ENCODE measurements at regions not wholly inside any gene's neighbourhood (a gene's known extent, or its start where the extent isn't known, plus 50 kb on each side); places are given as distances from the start of the nearest gene placed in this dataset.

DNA sequence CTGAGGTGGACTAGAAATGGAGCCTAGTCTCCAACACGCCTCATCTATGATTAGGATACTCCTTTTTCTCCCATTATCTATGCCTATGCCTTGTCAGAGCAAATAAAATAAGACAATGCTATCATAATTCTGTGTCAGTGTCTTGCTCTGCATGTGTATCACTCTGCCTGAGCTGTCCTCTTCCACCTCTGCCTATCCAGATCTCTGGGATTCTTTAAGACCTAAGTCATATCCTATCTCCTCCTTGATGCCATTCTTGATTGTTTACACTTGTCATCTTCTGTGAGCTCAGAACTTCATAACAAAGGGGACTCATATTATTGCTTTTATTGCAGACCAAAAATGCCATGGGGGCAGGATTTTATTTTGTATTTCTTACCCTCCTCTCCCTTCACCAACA, 351.2 kb upstream of the C9orf72 start:
- H3K27me3 ChIP-seq (ENCODE audit: control insufficient read depth in 1 of 2, insufficient read depth in 2 of 2, low read length in 2 of 2), result no peaks in the 10 kb centered on the region

More for the DNA sequence above, 351.2 kb upstream of the C9orf72 start:
- ATAC-seq (no peak), DNase-seq (ENCODE audit: low spot score) (no peak), FAIRE-seq (no peak)
- Histone ChIP-seq H3K4me1 (ENCODE audit: insufficient read depth, low read length) (no peaks in the 10 kb centered on the region), H3K36me3 (replicated peaks in 1 of 2; ENCODE audit: control insufficient read depth in 1 of 2, insufficient read depth in 2 of 2, low read length in 2 of 2) (no peaks in the 10 kb centered on the region), H2AFZ (ENCODE audit: low read length) (no peak overlapping the region), H3K9ac (ENCODE audit: insufficient read depth, low read depth, low read length) (no peak overlapping the region), H3K4me3 (replicated peaks in 1 of 3; ENCODE audit: insufficient read depth in 1 of 3, low read depth in 2 of 3, low read length in 3 of 3) (no peak overlapping the region), H3K9me3 (ENCODE audit: low read length) (no peaks in the 10 kb centered on the region), H4K20me1 (ENCODE audit: insufficient read depth, low read length) (no peaks in the 10 kb centered on the region), H3K27ac (ENCODE audit: extremely low read length, insufficient read depth, low read length) (no peak overlapping the region), H3K4me2 (ENCODE audit: low read depth, low read length) (no peak overlapping the region), H3K79me2 (ENCODE audit: insufficient read depth, low read length) (no peaks in the 10 kb centered on the region)
- no TSS peak for BruUV-seq (replicated peaks)
- no peak for TF ChIP-seq ZNF136 (CRISPR knock-in tag; IDR thresholded peaks at IDR 0.05; ENCODE audit: low read depth)
- TF ChIP-seq, protein P1, sequence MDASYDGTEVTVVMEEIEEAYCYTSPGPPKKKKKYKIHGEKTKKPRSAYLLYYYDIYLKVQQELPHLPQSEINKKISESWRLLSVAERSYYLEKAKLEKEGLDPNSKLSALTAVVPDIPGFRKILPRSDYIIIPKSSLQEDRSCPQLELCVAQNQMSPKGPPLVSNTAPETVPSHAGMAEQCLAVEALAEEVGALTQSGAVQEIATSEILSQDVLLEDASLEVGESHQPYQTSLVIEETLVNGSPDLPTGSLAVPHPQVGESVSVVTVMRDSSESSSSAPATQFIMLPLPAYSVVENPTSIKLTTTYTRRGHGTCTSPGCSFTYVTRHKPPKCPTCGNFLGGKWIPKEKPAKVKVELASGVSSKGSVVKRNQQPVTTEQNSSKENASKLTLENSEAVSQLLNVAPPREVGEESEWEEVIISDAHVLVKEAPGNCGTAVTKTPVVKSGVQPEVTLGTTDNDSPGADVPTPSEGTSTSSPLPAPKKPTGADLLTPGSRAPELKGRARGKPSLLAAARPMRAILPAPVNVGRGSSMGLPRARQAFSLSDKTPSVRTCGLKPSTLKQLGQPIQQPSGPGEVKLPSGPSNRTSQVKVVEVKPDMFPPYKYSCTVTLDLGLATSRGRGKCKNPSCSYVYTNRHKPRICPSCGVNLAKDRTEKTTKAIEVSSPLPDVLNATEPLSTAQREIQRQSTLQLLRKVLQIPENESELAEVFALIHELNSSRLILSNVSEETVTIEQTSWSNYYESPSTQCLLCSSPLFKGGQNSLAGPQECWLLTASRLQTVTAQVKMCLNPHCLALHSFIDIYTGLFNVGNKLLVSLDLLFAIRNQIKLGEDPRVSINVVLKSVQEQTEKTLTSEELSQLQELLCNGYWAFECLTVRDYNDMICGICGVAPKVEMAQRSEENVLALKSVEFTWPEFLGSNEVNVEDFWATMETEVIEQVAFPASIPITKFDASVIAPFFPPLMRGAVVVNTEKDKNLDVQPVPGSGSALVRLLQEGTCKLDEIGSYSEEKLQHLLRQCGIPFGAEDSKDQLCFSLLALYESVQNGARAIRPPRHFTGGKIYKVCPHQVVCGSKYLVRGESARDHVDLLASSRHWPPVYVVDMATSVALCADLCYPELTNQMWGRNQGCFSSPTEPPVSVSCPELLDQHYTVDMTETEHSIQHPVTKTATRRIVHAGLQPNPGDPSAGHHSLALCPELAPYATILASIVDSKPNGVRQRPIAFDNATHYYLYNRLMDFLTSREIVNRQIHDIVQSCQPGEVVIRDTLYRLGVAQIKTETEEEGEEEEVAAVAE (CRISPR knock-in tag; IDR thresholded peaks at IDR 0.05; ENCODE audit: borderline replicate concordance), result no peak
- no peak for TF ChIP-seq ZFP36 (IDR thresholded peaks at IDR 0.05; ENCODE audit: borderline replicate concordance, low read depth, low read length, partially characterized antibody)
- no peak for TF ChIP-seq ZNF777 (CRISPR knock-in tag; IDR thresholded peaks at IDR 0.05)
- intact Hi-C loops (cut with micrococcal nuclease; ENCODE audit: unreplicated experiment), result no loop called here
- CTCF ChIA-PET (ENCODE audit: low intra/inter-chr PET ratio, low total read pairs), result no interaction called here
- WGBS (ENCODE audit: low lambda C conversion rate), result 8% methylated on average over 1 of the region's 1 CpG
- in situ Hi-C loops (cut with HindIII; ENCODE audit: extremely low pct_ligation_motif_present, low pct_unique_long_range_greater_than_20kb), result no loop called here
- POLR2A ChIA-PET, result no interaction called here
